ENCODE measurements at regions not wholly inside any gene's neighbourhood (a gene's known extent, or its start where the extent isn't known, plus 50 kb on each side); places are given as distances from the start of the nearest gene placed in this dataset.

- Histone ChIP-seq H3K36me3 (ENCODE audit: control insufficient read depth, insufficient read depth, low read length) (no peaks in the 10 kb centered on the region), H3K27me3 (replicated peaks; ENCODE audit: control insufficient read depth, insufficient read depth, low read length) (no peaks in the 10 kb centered on the region), H3K4me3 (replicated peaks; ENCODE audit: low read depth, low read length) (no peak overlapping the region)
- TF ChIP-seq, protein P1, sequence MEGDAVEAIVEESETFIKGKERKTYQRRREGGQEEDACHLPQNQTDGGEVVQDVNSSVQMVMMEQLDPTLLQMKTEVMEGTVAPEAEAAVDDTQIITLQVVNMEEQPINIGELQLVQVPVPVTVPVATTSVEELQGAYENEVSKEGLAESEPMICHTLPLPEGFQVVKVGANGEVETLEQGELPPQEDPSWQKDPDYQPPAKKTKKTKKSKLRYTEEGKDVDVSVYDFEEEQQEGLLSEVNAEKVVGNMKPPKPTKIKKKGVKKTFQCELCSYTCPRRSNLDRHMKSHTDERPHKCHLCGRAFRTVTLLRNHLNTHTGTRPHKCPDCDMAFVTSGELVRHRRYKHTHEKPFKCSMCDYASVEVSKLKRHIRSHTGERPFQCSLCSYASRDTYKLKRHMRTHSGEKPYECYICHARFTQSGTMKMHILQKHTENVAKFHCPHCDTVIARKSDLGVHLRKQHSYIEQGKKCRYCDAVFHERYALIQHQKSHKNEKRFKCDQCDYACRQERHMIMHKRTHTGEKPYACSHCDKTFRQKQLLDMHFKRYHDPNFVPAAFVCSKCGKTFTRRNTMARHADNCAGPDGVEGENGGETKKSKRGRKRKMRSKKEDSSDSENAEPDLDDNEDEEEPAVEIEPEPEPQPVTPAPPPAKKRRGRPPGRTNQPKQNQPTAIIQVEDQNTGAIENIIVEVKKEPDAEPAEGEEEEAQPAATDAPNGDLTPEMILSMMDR (IDR thresholded peaks at IDR 0.05; ENCODE audit: insufficient read depth, low read length, poor library complexity, severe bottlenecking), result no peak
- DNase-seq (ENCODE audit: extremely low read depth, insufficient read length), result no peak
These were observed 475.2 kb upstream of the PPP2R3A start for GRCh38 chr3:135490219-135490915.

DNA sequence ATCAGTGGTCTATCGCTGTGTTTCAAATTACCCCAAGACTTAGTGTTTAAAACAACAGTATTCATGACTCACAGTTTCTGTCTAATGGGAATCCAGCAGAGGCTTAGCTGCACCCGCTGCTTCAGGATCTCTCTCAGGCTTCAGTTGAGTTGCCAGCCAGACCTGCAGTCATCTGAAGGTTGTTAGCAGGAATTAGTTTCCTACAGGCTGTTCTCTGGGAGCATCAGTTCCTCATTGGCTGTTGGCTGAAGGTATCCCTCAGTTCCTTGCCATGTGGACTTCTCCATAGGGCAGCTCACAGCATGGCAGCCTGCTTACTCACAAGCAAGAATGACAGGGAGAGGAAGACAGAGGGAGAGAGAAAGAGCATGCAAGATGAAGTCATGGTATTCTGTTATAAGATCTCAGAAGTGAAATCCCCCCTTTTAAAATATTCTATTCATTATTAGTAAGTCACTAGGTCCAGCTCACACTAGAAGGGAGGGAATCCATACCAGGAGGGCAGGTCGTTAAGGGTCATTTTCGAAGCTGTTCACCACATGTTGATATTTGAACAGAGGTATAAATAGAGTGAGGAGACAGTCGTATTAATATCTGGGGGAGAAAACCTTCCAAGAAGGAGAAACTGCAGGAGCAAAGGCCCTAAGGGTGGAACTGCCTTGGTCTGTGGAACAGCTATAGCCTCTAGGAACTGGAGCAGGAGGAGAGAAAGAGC lies 473.9 kb upstream of the PPP2R3A start:
- TF ChIP-seq, protein P1 (IDR thresholded peaks at IDR 0.05; ENCODE audit: insufficient read depth, low read length, poor library complexity, severe bottlenecking), result no peak
- no peak for DNase-seq (ENCODE audit: extremely low read depth, insufficient read length)
- no peaks in the 10 kb centered on the region for H3K36me3 ChIP-seq (ENCODE audit: control insufficient read depth, insufficient read depth, low read length)
- no peaks in the 10 kb centered on the region for H3K27me3 ChIP-seq (replicated peaks; ENCODE audit: control insufficient read depth, insufficient read depth, low read length)
- no peak overlapping the region for H3K4me3 ChIP-seq (replicated peaks; ENCODE audit: low read depth, low read length)

DNA sequence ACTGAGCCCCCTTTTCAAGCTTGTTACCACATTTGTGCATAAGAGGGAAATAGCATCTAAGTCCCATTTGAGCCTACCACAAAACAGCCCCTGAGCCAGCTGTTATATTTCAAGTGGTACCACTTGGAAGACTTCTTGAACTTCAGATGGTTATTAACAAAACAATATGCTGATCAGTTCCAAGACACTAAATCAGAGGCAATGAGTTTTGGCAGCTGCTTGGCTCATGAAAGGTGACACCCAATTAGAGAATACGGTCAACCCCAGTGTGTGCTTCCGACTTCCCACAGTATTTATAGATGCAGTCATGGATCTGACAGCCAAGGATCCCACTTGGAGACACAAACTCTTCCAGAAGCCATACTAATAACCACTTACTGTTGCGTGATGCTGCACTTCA lies 469.6 kb upstream of the PPP2R3A start:
- H3K4me3 ChIP-seq (replicated peaks; ENCODE audit: low read depth, low read length), result no peak overlapping the region
- TF ChIP-seq, protein P1 (IDR thresholded peaks at IDR 0.05; ENCODE audit: insufficient read depth, low read length, poor library complexity, severe bottlenecking), result no peak

GRCh38 chr3:135497979-135498378 lies 467.5 kb upstream of the PPP2R3A start:
- no peak for DNase-seq (ENCODE audit: extremely low read depth, insufficient read length)
- Histone ChIP-seq H3K27me3 (replicated peaks; ENCODE audit: control insufficient read depth, insufficient read depth, low read length) (no peaks in the 10 kb centered on the region), H3K4me3 (replicated peaks; ENCODE audit: low read depth, low read length) (no peak overlapping the region), H3K36me3 (ENCODE audit: control insufficient read depth, insufficient read depth, low read length) (no peaks in the 10 kb centered on the region)
- TF ChIP-seq, protein P1 (IDR thresholded peaks at IDR 0.05; ENCODE audit: insufficient read depth, low read length, poor library complexity, severe bottlenecking), result no peak

More for the DNA sequence above, 469.6 kb upstream of the PPP2R3A start:
- no peak for DNase-seq (ENCODE audit: extremely low read depth, insufficient read length)
- no peaks in the 10 kb centered on the region for H3K27me3 ChIP-seq (replicated peaks; ENCODE audit: control insufficient read depth, insufficient read depth, low read length)
- no peaks in the 10 kb centered on the region for H3K36me3 ChIP-seq (ENCODE audit: control insufficient read depth, insufficient read depth, low read length)

DNA sequence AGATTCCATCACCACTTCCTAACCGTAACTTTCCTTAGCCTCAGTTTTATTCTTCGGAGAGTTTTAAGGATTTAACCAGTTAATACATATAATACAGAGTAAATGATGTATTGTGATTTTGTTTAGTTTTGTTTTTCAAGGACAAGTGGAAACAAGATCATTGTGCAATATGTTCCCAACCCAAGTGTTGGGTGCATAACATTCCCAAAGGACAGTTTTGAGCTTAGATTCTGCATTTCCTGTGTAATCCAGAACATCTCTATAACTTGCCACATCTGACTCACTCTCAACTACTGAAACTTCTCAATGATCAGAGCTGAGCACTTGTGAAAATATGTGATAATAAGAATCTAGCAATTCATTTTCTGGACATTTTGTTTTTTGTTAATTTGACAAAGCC lies 466.1 kb upstream of the PPP2R3A start:
- TF ChIP-seq, protein P1 (IDR thresholded peaks at IDR 0.05; ENCODE audit: insufficient read depth, low read length, poor library complexity, severe bottlenecking), result no peak
- Histone ChIP-seq H3K36me3 (ENCODE audit: control insufficient read depth, insufficient read depth, low read length) (no peaks in the 10 kb centered on the region), H3K27me3 (replicated peaks; ENCODE audit: control insufficient read depth, insufficient read depth, low read length) (no peaks in the 10 kb centered on the region), H3K4me3 (replicated peaks; ENCODE audit: low read depth, low read length) (no peak overlapping the region)
- DNase-seq (ENCODE audit: extremely low read depth, insufficient read length), result no peak

Measured in GM06990 (cell line).